Motor neuron (in vitro differentiated cells): ENCODE measurements at regions not wholly inside any gene's neighbourhood (a gene's known extent, or its start where the extent isn't known, plus 50 kb on each side); places are given as distances from the start of the nearest gene placed in this dataset.

ENCODE experiments used
- ATAC-seq, 8 experiments: fragments of 200-7000 bp; cut with Tn5 transposase; replicated peaks in 6 of 8; 2 replicates each; pipeline ENCODE4 v1.8.0; 2021; ENCODE audit warnings: mild to moderate bottlenecking in 8 of 8, moderate library complexity in 8 of 8
- H3K27ac ChIP-seq, 2 donors: fragments of 250-450 bp; sonication (Bioruptor Pico); 2 replicates each; pipeline ENCODE4 v1.9.0; 2021; ENCODE audit warnings: antibody characterized with exemption in 2 of 2, mild to moderate bottlenecking in 2 of 2, moderate library complexity in 1 of 2
- H3K4me1 ChIP-seq, 2 donors: fragments of 250-450 bp; sonication (Bioruptor Pico); replicated peaks in 1 of 2; 2 replicates each; pipeline ENCODE4 v1.6.1; 2021; ENCODE audit warnings: antibody characterized with exemption in 2 of 2, mild to moderate bottlenecking in 2 of 2, moderate library complexity in 1 of 2
- H3K4me3 ChIP-seq, 5 donors: fragments of 250-450 bp; sonication (Bioruptor Pico); 2 replicates each; pipeline ENCODE4 v1.9.0; 2021; ENCODE audit warnings: antibody characterized with exemption in 5 of 5, mild to moderate bottlenecking in 5 of 5, moderate library complexity in 4 of 5
- WGBS, 10 experiments: fragments of 450-650 bp; shearing (Covaris generic); methylation state at CpG; one replicate each; pipeline ENCODE4 v1.0.0; 2022; 5-methylcytosine and 5-hydroxymethylcytosine counted together
- in situ Hi-C, 9 experiments: fragments of 400-800 bp; cut with MboI; loops; one replicate each; pipeline ENCODE4 v1.15.0; 2021; ENCODE audit warnings: low sequenced_read_pairs in 9 of 9, low pct_unique_long_range_greater_than_20kb in 2 of 9; ENCODE audit not compliant: unreplicated experiment in 9 of 9

GRCh38 chr17:14755002-14755401 is 454.1 kb downstream of the HS3ST3B1 start:
- WGBS, 10 experiments = 50 to 89% (median 86%) methylated on average over 1 of the region's 1 CpG; no CpG with 5 or more reads in 7 of the 10 experiments
- no peaks in the 10 kb centered on the region for H3K4me1 ChIP-seq
- H3K4me3 ChIP-seq = no peak overlapping the region
- no peak overlapping the region for H3K27ac ChIP-seq
- in situ Hi-C loops = no loop called here
- no peak for ATAC-seq

GRCh38 chr17:14753383-14753782 is 452.5 kb downstream of the HS3ST3B1 start:
- H3K4me1 ChIP-seq = no peaks in the 10 kb centered on the region

GRCh38 chr17:14752011-14752410 is 451.1 kb downstream of the HS3ST3B1 start:
- no peak overlapping the region for H3K4me3 ChIP-seq
- WGBS, 10 experiments = 0 to 90% (median 65%) methylated on average over 1 to 2 of the region's 2 CpGs; no CpG with 5 or more reads in 1 of the 10 experiments
- H3K27ac ChIP-seq = no peak overlapping the region
- in situ Hi-C loops = no loop called here
- H3K4me1 ChIP-seq = peaks cover 8 to 9% of the 10 kb centered on the region in 2 donors
- no peak for ATAC-seq

More at GRCh38 chr17:14753383-14753782, 452.5 kb downstream of the HS3ST3B1 start:
- ATAC-seq = no peak
- H3K4me3 ChIP-seq = no peak overlapping the region
- WGBS, 10 experiments = 57 to 100% (median 83%) methylated on average over 1 to 4 of the region's 6 CpGs; no CpG with 5 or more reads in 4 of the 10 experiments
- in situ Hi-C loops = no loop called here
- no peak overlapping the region for H3K27ac ChIP-seq

GRCh38 chr17:14750866-14751265 is 450.0 kb downstream of the HS3ST3B1 start:
- no peak for ATAC-seq
- no peak overlapping the region for H3K27ac ChIP-seq
- peaks cover 12 to 16% of the 10 kb centered on the region in 2 donors for H3K4me1 ChIP-seq
- 60 to 90% (median 80%) methylated on average over 1 to 4 of the region's 5 CpGs; no CpG with 5 or more reads in 5 of the 10 experiments for WGBS, 10 experiments
- in situ Hi-C loops = no loop called here
- H3K4me3 ChIP-seq = no peak overlapping the region

- Histone ChIP-seq H3K4me3 (no peak overlapping the region), H3K4me1 (peaks cover 12 to 16% of the 10 kb centered on the region in 2 donors), H3K27ac (no peak overlapping the region)
- 70 to 100% (median 83%) methylated on average over 1 to 4 of the region's 4 CpGs; no CpG with 5 or more reads in 1 of the 10 experiments for WGBS, 10 experiments
- no peak for ATAC-seq
- in situ Hi-C loops = no loop called here
Observed at GRCh38 chr17:14749269-14749668, 448.4 kb downstream of the HS3ST3B1 start.

- ATAC-seq = no peak
- Histone ChIP-seq H3K27ac (no peak overlapping the region), H3K4me3 (no peak overlapping the region), H3K4me1 (peaks cover 12 to 16% of the 10 kb centered on the region in 2 donors)
- 20 to 100% (median 78%) methylated on average over 4 to 8 of the region's 12 CpGs; no CpG with 5 or more reads in 1 of the 10 experiments for WGBS, 10 experiments
- in situ Hi-C loops = no loop called here
Observed at GRCh38 chr17:14748036-14748710, 447.3 kb downstream of the HS3ST3B1 start.

GRCh38 chr17:14747603-14747950 is 446.7 kb downstream of the HS3ST3B1 start:
- 0 to 100% (median 79%) methylated on average over 1 to 5 of the region's 5 CpGs; no CpG with 5 or more reads in 2 of the 10 experiments for WGBS, 10 experiments
- Histone ChIP-seq H3K4me1 (peaks cover 12 to 16% of the 10 kb centered on the region in 2 donors), H3K27ac (peak overlapping the region in 1 of 2 donors; percentile 18), H3K4me3 (no peak overlapping the region)
- in situ Hi-C loops = no loop called here
- ATAC-seq = peak in 2 of 8 experiments; percentile 12 to 31

GRCh38 chr17:14746822-14747602 is 446.1 kb downstream of the HS3ST3B1 start:
- Histone ChIP-seq H3K4me3 (no peak overlapping the region), H3K4me1 (peaks cover 12 to 16% of the 10 kb centered on the region in 2 donors), H3K27ac (peak overlapping the region in 1 of 2 donors; percentile 18)
- in situ Hi-C loops = no loop called here
- peak in 5 of 8 experiments; percentile 24 to 67 (median 60) for ATAC-seq
- WGBS, 10 experiments = 7 to 88% (median 63%) methylated on average over 1 to 6 of the region's 8 CpGs; no CpG with 5 or more reads in 1 of the 10 experiments

- no peak for ATAC-seq
- in situ Hi-C loops = no loop called here
- H3K4me3 ChIP-seq = no peak overlapping the region
- H3K27ac ChIP-seq = no peak overlapping the region
- peaks cover 24 to 28% of the 10 kb centered on the region in 2 donors for H3K4me1 ChIP-seq
- 0 to 100% (median 40%) methylated on average over 1 of the region's 1 CpG; no CpG with 5 or more reads in 5 of the 10 experiments for WGBS, 10 experiments
Observed at GRCh38 chr17:14745541-14745940, 444.7 kb downstream of the HS3ST3B1 start.

GRCh38 chr17:14744761-14745473 is 444.0 kb downstream of the HS3ST3B1 start:
- ATAC-seq = no peak
- WGBS, 10 experiments = 39 to 100% (median 83%) methylated on average over 1 to 3 of the region's 4 CpGs; no CpG with 5 or more reads in 3 of the 10 experiments
- H3K27ac ChIP-seq = no peak overlapping the region
- no peak overlapping the region for H3K4me3 ChIP-seq
- peaks cover 24 to 33% of the 10 kb centered on the region in 2 donors for H3K4me1 ChIP-seq
- in situ Hi-C loops = no loop called here

- no peak overlapping the region for H3K4me3 ChIP-seq
- no peak overlapping the region for H3K27ac ChIP-seq
- ATAC-seq = peak in 5 of 8 experiments; percentile 55 to 79 (median 72)
- in situ Hi-C loops = no loop called here
- WGBS, 10 experiments = 0 to 83% (median 36%) methylated on average over 1 to 8 of the region's 8 CpGs; no CpG with 5 or more reads in 3 of the 10 experiments
- peaks cover 33 to 38% of the 10 kb centered on the region in 2 donors for H3K4me1 ChIP-seq
Observed at GRCh38 chr17:14741491-14741890, 440.6 kb downstream of the HS3ST3B1 start.

GRCh38 chr17:14739656-14740431 is 439.0 kb downstream of the HS3ST3B1 start:
- H3K27ac ChIP-seq = no peak overlapping the region
- peaks cover 33 to 36% of the 10 kb centered on the region in 2 donors for H3K4me1 ChIP-seq
- no peak overlapping the region for H3K4me3 ChIP-seq
- in situ Hi-C loops = no loop called here
- WGBS, 10 experiments = 69 to 100% (median 87%) methylated on average over 3 to 8 of the region's 8 CpGs
- no peak for ATAC-seq
